ENCODE measurements at regions not wholly inside any gene's neighbourhood (a gene's known extent, or its start where the extent isn't known, plus 50 kb on each side); places are given as distances from the start of the nearest gene placed in this dataset.
"Not testable (repeated sequence)": the region's sequence is repeated elsewhere in the genome, so short reads cannot be mapped to it uniquely, and the experiment has no call there.

- TF ChIP-seq CTCF (IDR thresholded peaks at IDR 0.05) (no peak), POLR2A (IDR thresholded peaks at IDR 0.05) (no peak)
- no peaks in the 10 kb centered on the region for H3K36me3 ChIP-seq
- H3K4me1 ChIP-seq, result no peaks in the 10 kb centered on the region
- H3K27ac ChIP-seq, result no peak overlapping the region
- no peaks in the 10 kb centered on the region for H3K9me3 ChIP-seq
- H3K27me3 ChIP-seq, result no peaks in the 10 kb centered on the region
- H3K4me3 ChIP-seq, result no peak overlapping the region
- no peak for DNase-seq
- intact Hi-C loops (cut with DNase I; ENCODE audit: low total_unique reads), result no loop called here
These were observed 504.6 kb upstream of the SYNCRIP start for GRCh38 chr6:86147311-86147710.

GRCh38 chr6:86146751-86147150 is 504.1 kb upstream of the SYNCRIP start:
- H3K36me3 ChIP-seq; DNase-seq; H3K4me1 ChIP-seq; H3K4me3 ChIP-seq; intact Hi-C loops (cut with DNase I; ENCODE audit: low total_unique reads); H3K9me3 ChIP-seq; H3K27ac ChIP-seq; H3K27me3 ChIP-seq: not testable (repeated sequence)

GRCh38 chr6:86142326-86142725 is 499.6 kb upstream of the SYNCRIP start:
- Histone ChIP-seq H3K4me1 (no peaks in the 10 kb centered on the region), H3K9me3 (no peaks in the 10 kb centered on the region), H3K4me3 (no peak overlapping the region), H3K27ac (no peak overlapping the region), H3K36me3 (no peaks in the 10 kb centered on the region), H3K27me3 (no peaks in the 10 kb centered on the region)
- DNase-seq, result no peak
- TF ChIP-seq CTCF (IDR thresholded peaks at IDR 0.05) (no peak), POLR2A (IDR thresholded peaks at IDR 0.05) (no peak)
- intact Hi-C loops (cut with DNase I; ENCODE audit: low total_unique reads), result no loop called here

- no peaks in the 10 kb centered on the region for H3K27me3 ChIP-seq
- H3K36me3 ChIP-seq, result no peaks in the 10 kb centered on the region
- no peak for DNase-seq
- TF ChIP-seq POLR2A (IDR thresholded peaks at IDR 0.05) (no peak), CTCF (IDR thresholded peaks at IDR 0.05) (no peak)
- intact Hi-C loops (cut with DNase I; ENCODE audit: low total_unique reads), result no loop called here
- no peak overlapping the region for H3K4me3 ChIP-seq
- no peaks in the 10 kb centered on the region for H3K9me3 ChIP-seq
- H3K4me1 ChIP-seq, result no peaks in the 10 kb centered on the region
- no peak overlapping the region for H3K27ac ChIP-seq
These were observed 485.6 kb upstream of the SYNCRIP start for GRCh38 chr6:86128130-86128814.

- Histone ChIP-seq H3K36me3 (no peaks in the 10 kb centered on the region), H3K27me3 (no peaks in the 10 kb centered on the region), H3K4me1 (no peaks in the 10 kb centered on the region), H3K4me3 (no peak overlapping the region), H3K9me3 (no peaks in the 10 kb centered on the region), H3K27ac (no peak overlapping the region)
- intact Hi-C loops (cut with DNase I; ENCODE audit: low total_unique reads), result no loop called here
- no peak for TF ChIP-seq POLR2A (IDR thresholded peaks at IDR 0.05)
- no peak for DNase-seq
These were observed 479.4 kb upstream of the SYNCRIP start for GRCh38 chr6:86122086-86122485.

- H3K9me3 ChIP-seq, result no peaks in the 10 kb centered on the region
- intact Hi-C loops (cut with DNase I; ENCODE audit: low total_unique reads), result no loop called here
- no peak for TF ChIP-seq POLR2A (IDR thresholded peaks at IDR 0.05)
- no peak for TF ChIP-seq CTCF (IDR thresholded peaks at IDR 0.05)
- DNase-seq, result no peak
- no peaks in the 10 kb centered on the region for H3K36me3 ChIP-seq
- no peak overlapping the region for H3K27ac ChIP-seq
- no peaks in the 10 kb centered on the region for H3K27me3 ChIP-seq
- no peaks in the 10 kb centered on the region for H3K4me1 ChIP-seq
- no peak overlapping the region for H3K4me3 ChIP-seq
These were observed 475.6 kb upstream of the SYNCRIP start for GRCh38 chr6:86118271-86118670.
